ENCODE measurements at regions not wholly inside any gene's neighbourhood (a gene's known extent, or its start where the extent isn't known, plus 50 kb on each side); places are given as distances from the start of the nearest gene placed in this dataset.

- peak; percentile 18 for DNase-seq (ENCODE audit: low read depth)
- TF ChIP-seq, protein P1, sequence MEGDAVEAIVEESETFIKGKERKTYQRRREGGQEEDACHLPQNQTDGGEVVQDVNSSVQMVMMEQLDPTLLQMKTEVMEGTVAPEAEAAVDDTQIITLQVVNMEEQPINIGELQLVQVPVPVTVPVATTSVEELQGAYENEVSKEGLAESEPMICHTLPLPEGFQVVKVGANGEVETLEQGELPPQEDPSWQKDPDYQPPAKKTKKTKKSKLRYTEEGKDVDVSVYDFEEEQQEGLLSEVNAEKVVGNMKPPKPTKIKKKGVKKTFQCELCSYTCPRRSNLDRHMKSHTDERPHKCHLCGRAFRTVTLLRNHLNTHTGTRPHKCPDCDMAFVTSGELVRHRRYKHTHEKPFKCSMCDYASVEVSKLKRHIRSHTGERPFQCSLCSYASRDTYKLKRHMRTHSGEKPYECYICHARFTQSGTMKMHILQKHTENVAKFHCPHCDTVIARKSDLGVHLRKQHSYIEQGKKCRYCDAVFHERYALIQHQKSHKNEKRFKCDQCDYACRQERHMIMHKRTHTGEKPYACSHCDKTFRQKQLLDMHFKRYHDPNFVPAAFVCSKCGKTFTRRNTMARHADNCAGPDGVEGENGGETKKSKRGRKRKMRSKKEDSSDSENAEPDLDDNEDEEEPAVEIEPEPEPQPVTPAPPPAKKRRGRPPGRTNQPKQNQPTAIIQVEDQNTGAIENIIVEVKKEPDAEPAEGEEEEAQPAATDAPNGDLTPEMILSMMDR (IDR thresholded peaks at IDR 0.05; ENCODE audit: low read depth, low read length, missing control alignments), result peak; percentile 89
- no peak overlapping the region for H3K4me3 ChIP-seq (ENCODE audit: low read depth, low read length)
Observed at GRCh38 chr2:126527836-126528490, 128.0 kb upstream of the GYPC start.

DNA sequence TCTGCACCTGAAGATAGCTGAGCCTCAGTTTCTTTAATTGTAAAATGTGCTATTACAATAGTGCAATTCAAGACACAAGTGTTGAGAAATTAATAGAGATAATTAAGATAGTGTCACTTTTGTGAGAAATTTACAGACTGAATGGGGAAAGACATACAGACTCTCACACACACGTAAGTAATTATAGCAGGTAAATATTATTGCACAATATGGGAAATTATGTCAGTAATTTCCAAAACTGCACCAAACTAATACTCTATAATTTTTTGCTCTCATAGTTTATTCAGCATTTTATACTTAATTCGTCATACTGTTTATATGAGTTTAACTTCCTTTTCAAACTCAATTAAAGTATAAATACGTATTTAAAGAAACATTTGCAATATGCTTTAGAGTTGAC is 124.9 kb upstream of the GYPC start:
- H3K4me3 ChIP-seq (ENCODE audit: low read depth, low read length), result no peak overlapping the region
- DNase-seq (ENCODE audit: low read depth), result no peak
- TF ChIP-seq, protein P1 (IDR thresholded peaks at IDR 0.05; ENCODE audit: low read depth, low read length, missing control alignments), result no peak

DNA sequence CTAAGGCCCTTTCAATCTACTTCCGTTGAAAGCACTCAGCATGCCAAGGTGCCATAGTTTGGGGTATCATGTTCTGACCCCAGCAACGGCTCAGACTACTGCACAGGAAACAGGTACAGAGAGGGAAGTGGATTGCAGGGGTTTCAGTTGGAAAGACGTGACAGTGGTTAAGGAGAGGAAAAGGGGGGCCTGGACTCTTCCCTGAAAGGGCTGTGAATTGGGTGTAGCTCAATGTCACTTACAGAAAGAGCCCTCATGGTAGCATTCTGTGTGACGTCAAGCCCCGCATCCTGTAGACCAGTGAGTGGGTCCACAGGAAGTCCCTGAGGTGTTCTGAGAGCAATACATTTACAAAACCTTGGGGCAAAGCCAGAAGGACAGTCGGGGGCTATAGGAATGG is 121.5 kb upstream of the GYPC start:
- TF ChIP-seq, protein P1 (IDR thresholded peaks at IDR 0.05; ENCODE audit: low read depth, low read length, missing control alignments), result no peak
- H3K4me3 ChIP-seq (ENCODE audit: low read depth, low read length), result no peak overlapping the region
- no peak for DNase-seq (ENCODE audit: low read depth)

DNA sequence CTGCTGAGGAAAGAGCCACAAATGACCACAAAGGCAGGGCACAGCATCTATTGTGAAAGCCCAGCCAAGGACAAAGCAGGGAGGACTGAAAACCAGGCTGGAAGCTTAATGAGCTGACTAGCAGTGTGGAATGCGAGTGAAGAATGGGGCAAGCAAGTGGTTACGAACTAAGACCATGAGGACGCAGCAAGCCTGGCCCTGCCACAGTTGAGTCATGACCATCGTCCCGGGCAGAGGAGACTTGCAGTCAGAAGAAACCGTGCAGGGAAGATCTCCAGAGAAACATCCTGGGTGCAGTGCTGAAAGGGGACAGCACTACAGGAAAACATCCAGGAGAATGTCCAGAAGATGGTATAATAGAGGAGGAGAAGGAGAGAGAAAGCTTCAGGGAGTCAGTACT is 120.5 kb upstream of the GYPC start:
- no peak for DNase-seq (ENCODE audit: low read depth)
- no peak overlapping the region for H3K4me3 ChIP-seq (ENCODE audit: low read depth, low read length)
- TF ChIP-seq, protein P1 (IDR thresholded peaks at IDR 0.05; ENCODE audit: low read depth, low read length, missing control alignments), result no peak

DNA sequence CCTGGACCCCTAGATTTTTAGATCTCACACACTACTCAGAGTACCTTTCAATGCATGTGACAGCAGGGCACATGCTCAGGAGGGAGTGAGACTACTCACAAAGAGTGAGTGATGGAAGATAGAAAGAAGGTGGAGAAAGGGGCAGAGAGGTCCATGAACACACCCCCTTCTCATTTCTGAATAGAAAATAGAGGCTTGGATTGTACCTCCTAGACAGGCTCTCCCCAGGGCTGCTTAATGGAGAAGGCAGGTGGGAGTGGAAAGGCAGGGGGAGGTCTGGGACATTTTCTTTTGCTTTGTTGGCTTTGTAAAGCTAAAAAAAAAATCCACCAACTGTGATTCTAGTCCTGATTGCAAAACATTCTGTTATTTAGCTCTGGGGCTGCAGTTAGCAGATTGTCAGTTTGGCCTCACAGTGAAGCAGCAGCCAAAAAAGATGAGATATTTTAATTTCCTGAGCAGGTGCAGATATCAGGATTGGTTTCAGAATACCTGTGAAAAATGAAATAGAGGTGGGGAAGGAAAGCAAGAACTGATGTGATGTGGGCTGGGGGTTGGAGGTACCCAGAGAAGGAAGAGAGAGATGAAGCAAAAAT is 119.3 kb upstream of the GYPC start:
- TF ChIP-seq, protein P1 (IDR thresholded peaks at IDR 0.05; ENCODE audit: low read depth, low read length, missing control alignments), result no peak
- no peak for DNase-seq (ENCODE audit: low read depth)
- no peak overlapping the region for H3K4me3 ChIP-seq (ENCODE audit: low read depth, low read length)

DNA sequence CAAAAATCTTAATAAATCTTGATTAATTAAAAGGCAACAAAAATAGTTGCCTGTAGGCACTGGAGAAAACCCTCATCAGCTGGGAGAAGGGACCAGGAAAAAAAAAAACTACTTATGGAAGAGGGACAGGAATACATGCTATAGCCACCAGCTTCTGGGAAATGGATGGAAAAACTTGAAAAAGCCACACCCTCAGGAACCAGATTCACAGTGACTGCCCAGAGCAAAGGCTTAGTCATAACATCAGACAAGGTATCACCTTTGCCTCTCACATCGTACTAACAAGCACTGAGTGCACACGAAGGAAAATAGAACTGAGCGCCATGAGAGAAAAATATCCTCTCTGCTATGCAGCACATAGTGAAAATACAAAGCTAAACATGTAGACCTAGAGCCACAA is 116.9 kb upstream of the GYPC start:
- no peak for DNase-seq (ENCODE audit: low read depth)
- TF ChIP-seq, protein P1 (IDR thresholded peaks at IDR 0.05; ENCODE audit: low read depth, low read length, missing control alignments), result no peak
- H3K4me3 ChIP-seq (ENCODE audit: low read depth, low read length), result no peak overlapping the region

DNA sequence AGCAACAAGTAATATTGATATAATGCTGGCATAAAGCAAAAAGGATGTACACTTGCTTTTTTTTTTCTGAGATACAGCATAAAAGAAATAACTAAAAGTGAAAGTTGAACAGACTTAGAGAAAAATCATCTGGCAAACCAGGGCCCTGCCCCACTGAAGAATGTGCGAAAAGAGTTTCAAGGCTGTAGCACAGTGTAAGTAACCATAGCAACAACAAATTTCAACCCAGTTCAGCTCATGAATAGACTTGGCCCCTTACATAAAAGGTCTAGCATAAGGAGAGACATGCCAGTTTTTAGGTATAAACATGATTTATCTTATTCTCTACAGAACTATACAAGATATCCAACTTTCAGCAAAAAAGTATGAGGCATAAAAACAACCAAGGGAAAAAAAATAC is 113.7 kb upstream of the GYPC start:
- TF ChIP-seq, protein P1 (IDR thresholded peaks at IDR 0.05; ENCODE audit: low read depth, low read length, missing control alignments), result no peak
- no peak overlapping the region for H3K4me3 ChIP-seq (ENCODE audit: low read depth, low read length)
- DNase-seq (ENCODE audit: low read depth), result no peak
